Right ventricle myocardium superior (tissue), 1 donor: ENCODE measurements at regions not wholly inside any gene's neighbourhood (a gene's known extent, or its start where the extent isn't known, plus 50 kb on each side); places are given as distances from the start of the nearest gene placed in this dataset.
"Not testable (repeated sequence)": the region's sequence is repeated elsewhere in the genome, so short reads cannot be mapped to it uniquely, and the experiment has no call there.

Experiments used
- ATAC-seq: fragments of 200-7000 bp; cut with Tn5 transposase; one replicate; pipeline ENCODE4 v1.9.1; 2020; ENCODE audit warnings: mild to moderate bottlenecking; ENCODE audit not compliant: poor library complexity
- DNase-seq: peaks from one replicate; pipeline ENCODE4 v3.0.0-alpha.2; 2020
- intact Hi-C: fragments of 100-400 bp; cut with DNase I; formaldehyde crosslinking; loops from one replicate; pipeline ENCODE4 v1.11.2; 2022
- donor health status: DM: no; HTN: yes; CAD: no; lungs with severe emphysema.

DNA sequence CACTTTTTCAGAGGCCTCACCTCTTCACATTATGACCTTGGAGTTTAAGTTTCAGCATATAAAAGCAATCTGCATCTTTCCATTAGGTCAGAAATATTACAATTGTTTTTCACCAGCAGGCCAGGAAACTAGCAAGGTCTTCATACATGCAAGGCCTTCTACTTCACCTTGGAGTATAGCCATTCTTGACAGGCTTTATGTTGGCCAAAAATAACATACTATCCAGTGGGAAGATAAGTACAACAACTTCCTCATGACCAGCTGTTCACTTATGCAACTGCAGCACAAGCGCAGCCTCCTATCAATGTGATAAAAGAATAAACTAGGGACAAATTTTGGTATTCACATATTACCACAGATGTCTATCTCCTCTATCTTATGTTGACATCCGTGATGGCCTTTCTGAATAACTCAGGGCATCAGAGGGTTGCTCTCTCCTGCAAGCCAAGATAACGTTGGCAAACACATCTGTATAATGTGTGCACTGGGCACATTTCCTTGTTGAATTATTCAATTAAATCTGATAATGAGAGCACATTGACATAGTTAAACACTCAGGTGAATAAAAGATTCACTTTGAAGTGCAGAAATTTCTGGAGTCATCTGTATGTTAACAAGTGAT lies 239.8 kb downstream of the FZD1 start:
- no peak for DNase-seq
- intact Hi-C loops: no loop called here
- peak; percentile 58 for ATAC-seq

DNA sequence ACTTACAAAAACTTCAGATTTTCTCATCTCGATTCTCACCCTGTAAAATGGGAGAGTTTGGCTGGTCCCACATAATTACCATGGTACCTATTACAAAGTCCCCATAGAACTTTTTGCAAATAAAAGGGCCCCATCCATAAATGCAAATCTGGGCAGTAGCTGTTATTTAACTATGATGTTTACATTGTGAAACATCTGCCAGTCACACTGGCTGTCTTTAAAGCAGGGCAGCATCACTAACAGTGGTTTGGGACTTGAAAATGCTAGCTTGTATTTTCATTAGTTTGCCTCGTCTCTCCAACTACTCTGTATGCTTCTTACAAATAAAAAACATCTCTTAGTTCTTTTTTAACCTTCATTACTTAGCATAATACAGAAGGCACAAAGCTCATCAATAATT lies 240.7 kb downstream of the FZD1 start:
- intact Hi-C loops: no loop called here
- DNase-seq (no peak), ATAC-seq (no peak)

DNA sequence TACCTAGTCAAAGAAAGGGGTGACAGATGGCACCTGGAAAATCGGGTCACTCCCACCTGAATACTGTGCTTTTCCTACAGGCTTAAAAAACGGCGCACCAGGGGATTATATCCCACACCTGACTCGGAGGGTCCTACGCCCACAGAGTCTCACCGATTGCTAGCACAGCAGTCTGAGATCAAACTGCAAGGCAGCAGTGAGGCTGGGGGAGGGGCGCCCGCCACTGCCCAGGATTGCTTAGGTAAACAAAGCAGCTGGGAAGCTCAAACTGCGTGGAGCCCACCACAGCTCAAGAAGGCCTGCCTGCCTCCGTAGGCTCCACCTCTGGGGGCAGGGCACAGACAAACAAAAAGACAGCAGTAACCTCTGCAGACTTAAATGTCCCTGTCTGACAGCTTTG lies 242.7 kb downstream of the FZD1 start:
- ATAC-seq, DNase-seq, intact Hi-C loops: not testable (repeated sequence)

DNA sequence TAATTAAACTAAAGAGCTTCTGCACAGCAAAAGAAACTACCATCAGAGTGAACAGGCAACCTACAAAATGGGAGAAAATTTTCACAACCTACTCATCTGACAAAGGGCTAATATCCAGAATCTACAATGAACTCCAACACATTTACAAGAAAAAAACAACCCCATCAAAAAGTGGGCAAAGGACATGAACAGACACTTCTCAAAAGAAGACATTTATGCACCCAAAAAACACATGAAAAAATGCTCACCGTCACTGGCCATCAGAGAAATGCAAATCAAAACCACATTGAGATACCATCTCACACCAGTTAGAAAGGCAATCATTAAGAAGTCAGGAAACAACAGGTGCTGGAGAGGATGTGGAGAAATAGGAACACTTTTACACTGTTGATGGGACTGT lies 247.6 kb downstream of the FZD1 start:
- intact Hi-C loops, ATAC-seq, DNase-seq: not testable (repeated sequence)

- DNase-seq (no peak), ATAC-seq (no peak)
- intact Hi-C loops: no loop called here
These were observed 248.7 kb downstream of the FZD1 start for GRCh38 chr7:91512958-91513357.

GRCh38 chr7:91514591-91514990 lies 250.4 kb downstream of the FZD1 start:
- intact Hi-C loops: no loop called here
- ATAC-seq (no peak), DNase-seq (no peak)

DNA sequence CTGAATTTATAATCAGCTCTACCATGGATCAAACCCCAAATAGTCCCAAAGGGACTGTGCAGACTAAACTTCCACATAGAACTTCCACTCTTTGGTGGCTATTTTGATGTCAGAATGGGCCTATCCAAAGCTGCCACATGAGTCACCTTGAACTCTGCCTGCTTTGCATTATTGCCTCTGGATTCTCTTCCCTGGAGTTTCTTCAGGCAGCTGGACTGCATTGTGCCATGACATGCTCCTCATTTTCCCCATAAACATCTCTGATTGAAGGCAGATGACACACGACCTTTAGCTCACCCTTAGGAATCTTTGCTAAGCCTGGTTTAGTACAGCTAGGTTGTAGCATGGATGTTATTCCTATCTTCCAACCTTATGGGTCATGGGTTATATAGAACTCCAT lies 251.7 kb downstream of the FZD1 start:
- intact Hi-C loops: no loop called here
- no peak for ATAC-seq

GRCh38 chr7:91517201-91517785 lies 253.1 kb downstream of the FZD1 start:
- intact Hi-C loops: no loop called here
- DNase-seq: no peak
- no peak for ATAC-seq

More for the DNA sequence above, 251.7 kb downstream of the FZD1 start:
- no peak for DNase-seq

DNA sequence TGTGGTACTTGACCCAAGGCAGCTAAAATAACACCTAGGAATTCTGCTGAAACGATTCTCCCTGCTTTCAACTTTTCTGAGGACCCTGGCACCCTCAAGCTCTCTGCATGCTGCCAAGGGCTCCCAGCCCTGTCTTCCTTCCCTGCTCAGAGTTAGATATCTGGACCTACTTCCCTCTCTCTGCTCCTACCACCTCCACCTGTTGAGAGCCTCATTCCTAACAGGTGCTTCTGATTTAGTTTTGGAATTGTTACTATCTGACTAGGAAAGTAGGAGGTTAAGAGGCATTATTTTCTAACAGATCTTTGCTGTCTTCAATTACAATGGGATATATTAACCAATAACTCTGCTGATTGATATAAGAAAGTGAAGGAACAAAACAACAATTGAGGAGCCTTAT lies 253.8 kb downstream of the FZD1 start:
- intact Hi-C loops: no loop called here
- no peak for ATAC-seq

DNA sequence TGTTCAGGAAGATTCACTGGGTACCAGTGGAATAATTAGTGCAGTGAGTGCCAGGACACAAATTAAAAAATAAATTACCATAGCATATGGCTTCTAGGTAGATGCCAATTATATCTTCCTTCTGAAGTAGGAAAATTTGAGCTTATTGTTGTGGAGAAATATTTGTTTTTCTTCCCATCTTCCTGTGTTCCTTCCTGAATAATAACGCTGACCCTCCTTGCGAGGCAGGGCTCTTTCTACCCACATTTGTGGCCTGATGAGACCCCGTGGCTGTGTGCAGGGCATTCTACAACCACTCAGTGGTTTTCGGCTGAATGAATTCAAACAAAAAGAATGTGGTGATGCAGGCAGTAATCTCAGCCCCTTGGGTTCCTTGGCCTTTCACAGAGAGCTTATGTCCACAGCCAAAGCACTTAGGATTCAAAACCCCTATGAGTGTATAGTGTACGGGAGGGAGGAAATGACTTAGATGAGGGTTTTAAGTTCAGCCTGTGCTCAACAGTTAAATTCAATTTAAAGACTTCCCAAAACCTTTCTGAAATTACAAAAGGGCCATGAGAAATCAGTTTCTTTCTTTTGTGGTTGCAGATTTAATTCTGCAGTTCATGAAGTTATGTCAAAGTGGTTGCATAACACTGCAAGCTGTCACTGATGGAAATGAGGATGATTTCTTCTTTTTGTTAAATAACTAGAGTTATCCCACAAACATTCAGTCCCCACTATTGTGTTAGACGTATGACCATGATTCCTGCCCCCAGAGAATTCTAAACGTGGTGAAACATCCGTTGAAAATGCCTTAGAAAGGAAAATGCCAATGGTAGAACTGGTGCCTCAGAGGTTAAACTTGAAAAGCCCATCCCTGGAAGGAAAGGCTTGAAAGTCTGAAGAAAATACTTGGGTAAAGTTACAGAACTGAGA lies 255.3 kb downstream of the FZD1 start:
- DNase-seq (no peak), ATAC-seq (no peak)
- intact Hi-C loops: no loop called here

More for the DNA sequence above, 253.8 kb downstream of the FZD1 start:
- DNase-seq: no peak

DNA sequence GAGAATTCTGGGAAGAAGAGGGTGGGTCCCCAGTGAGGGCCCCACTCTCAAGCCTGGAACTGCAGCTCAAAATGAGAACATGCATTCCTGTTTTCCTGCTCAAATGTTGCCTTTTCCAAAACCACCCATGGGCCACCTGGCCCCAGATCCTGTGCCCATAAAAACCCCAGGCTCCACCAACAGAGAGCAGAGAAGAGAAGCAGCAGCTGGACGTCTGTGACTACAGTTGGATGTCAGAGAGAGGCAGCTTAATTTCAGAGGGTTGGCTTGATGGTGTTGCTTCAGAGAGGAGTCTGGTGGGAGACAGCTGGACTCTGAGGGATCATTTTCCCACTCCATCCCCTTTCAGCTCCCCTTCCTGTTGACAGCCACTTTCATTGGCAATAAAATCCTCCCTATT lies 256.4 kb downstream of the FZD1 start:
- ATAC-seq: no peak
- intact Hi-C loops: no loop called here
- no peak for DNase-seq

DNA sequence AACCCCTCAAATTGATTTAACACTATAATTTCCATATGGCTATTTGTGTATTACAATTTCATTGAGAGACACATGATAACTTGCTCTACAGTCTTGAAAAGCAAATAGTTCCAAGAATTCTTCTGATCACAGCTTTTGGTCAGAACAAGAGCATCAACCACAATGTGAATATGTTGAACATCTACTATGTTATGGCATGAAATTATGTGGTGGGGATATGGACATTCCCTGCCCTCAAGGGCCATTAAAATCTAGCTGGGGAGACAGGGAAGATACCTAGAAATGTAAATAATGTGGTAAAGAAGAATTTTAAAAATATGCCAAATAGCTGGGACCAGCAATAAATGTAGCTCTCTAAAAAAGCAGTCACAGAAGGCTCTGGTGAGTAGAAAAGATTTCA lies 262.2 kb downstream of the FZD1 start:
- intact Hi-C loops: no loop called here
- DNase-seq: no peak
- no peak for ATAC-seq

DNA sequence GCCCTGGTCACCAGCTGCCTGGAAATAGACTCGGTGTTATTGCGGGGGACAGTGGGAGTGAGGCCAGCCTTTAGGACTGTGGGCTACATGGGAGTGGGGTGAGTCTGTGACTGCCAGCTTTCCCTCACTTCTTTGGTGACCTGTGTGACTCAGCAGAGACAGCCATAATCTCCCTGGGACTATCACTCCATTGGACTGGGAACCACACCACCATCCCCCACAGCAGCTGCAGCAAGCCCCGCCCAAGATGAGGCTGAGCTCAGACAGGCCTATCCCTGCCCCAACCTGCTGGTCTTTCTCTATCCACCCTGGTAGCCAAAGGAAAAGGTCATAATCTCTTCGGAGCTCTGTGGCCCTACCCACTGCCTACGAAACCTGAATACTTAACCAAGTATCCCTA lies 263.2 kb downstream of the FZD1 start:
- intact Hi-C loops: no loop called here
- no peak for ATAC-seq

DNA sequence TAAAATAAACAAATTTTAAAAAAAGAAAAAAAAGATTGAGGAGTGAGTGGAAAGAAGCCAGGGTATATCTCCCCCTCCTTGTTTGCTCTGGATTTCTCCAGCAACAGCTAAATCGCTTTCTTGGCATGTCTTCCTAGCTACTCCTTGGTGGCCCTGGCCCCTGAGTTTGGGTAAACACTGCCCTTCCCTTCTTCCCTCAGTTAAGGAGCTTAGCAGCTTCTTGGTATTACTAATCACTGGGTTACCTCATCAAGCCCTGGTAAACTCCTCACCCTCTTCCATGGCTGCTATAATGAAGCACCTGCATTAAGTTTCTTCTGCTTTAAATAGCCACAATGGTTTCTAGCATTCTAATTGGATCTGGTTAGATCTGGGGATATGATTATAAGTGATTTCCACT lies 269.8 kb downstream of the FZD1 start:
- DNase-seq: no peak
- no peak for ATAC-seq
- intact Hi-C loops: no loop called here

More for the DNA sequence above, 263.2 kb downstream of the FZD1 start:
- no peak for DNase-seq

GRCh38 chr7:91537260-91538152 lies 273.3 kb downstream of the FZD1 start:
- DNase-seq: no peak
- no peak for ATAC-seq
- intact Hi-C loops: no loop called here

- ATAC-seq (no peak), DNase-seq (no peak)
- intact Hi-C loops: no loop called here
These were observed 277.4 kb downstream of the FZD1 start for GRCh38 chr7:91541641-91542040.

- no peak for ATAC-seq
- intact Hi-C loops: no loop called here
- DNase-seq: no peak
These were observed 279.4 kb downstream of the FZD1 start for GRCh38 chr7:91543646-91544045.

- DNase-seq: no peak
- no peak for ATAC-seq
- intact Hi-C loops: no loop called here
These were observed 285.6 kb downstream of the FZD1 start for GRCh38 chr7:91549878-91550277.

GRCh38 chr7:91550931-91551330 lies 286.7 kb downstream of the FZD1 start:
- ATAC-seq: no peak
- intact Hi-C loops: no loop called here
- DNase-seq: no peak
